HUES6 (cell line): ENCODE measurements at regions not wholly inside any gene's neighbourhood (a gene's known extent, or its start where the extent isn't known, plus 50 kb on each side); places are given as distances from the start of the nearest gene placed in this dataset.
"Not testable (repeated sequence)": the region's sequence is repeated elsewhere in the genome, so short reads cannot be mapped to it uniquely, and the experiment has no call there.

ENCODE experiments used
- H3K27ac ChIP-seq: 2 replicates; pipeline ENCODE4 v1.7.0; 2013; ENCODE audit warnings: low read depth, mild to moderate bottlenecking, low read length, inconsistent platforms
- H3K27me3 ChIP-seq: 2 replicates; pipeline ENCODE4 v1.6.1; 2013; ENCODE audit warnings: low read length; ENCODE audit not compliant: control insufficient read depth, insufficient read depth
- H3K36me3 ChIP-seq: 2 replicates; pipeline ENCODE4 v1.6.1; 2013; ENCODE audit warnings: low read length; ENCODE audit not compliant: control insufficient read depth, insufficient read depth
- H3K4me1 ChIP-seq: 2 replicates; pipeline ENCODE4 v1.6.1; 2013; ENCODE audit warnings: low read length; ENCODE audit not compliant: control insufficient read depth, insufficient read depth
- H3K4me3 ChIP-seq: 2 replicates; pipeline ENCODE4 v1.5.1; 2013; ENCODE audit warnings: low read depth, low read length
- H3K9ac ChIP-seq: one replicate; pipeline ENCODE4 v1.6.1; 2013; ENCODE audit warnings: mild to moderate bottlenecking, low read length
- H3K9me3 ChIP-seq: 2 replicates; pipeline ENCODE4 v1.6.1; 2013; ENCODE audit warnings: low read depth, low read length; ENCODE audit not compliant: control insufficient read depth, insufficient read depth

DNA sequence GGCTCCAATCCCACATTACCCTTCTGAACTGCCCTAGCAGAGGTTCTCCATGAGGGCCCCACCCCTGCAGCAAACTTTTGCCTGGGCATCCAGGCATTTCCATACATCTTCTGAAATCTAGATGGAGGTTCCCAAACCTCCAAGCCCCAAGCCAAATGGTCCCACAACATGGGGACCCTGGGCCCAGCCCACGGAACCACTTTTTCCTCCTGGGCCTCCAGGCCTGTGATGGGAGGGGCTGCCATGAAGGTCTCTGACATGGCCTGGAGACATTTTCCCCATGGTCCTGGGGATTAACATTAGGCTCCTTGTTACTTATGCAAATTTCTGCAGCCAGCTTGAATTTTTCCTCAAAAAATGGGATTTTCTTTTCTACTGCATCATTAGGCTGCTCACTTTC lies 156.7 kb upstream of the HDDC2 start:
- not testable (repeated sequence) for H3K4me1 ChIP-seq, H3K36me3 ChIP-seq, H3K4me3 ChIP-seq, H3K9ac ChIP-seq, H3K27ac ChIP-seq, H3K27me3 ChIP-seq
- H3K9me3 ChIP-seq, result peaks cover 55% of the 10 kb centered on the region

GRCh38 chr6:125465332-125465731 lies 163.6 kb upstream of the HDDC2 start:
- not testable (repeated sequence) for H3K9ac ChIP-seq

GRCh38 chr6:125469915-125470314 lies 168.1 kb upstream of the HDDC2 start:
- Histone ChIP-seq H3K27ac (no peak overlapping the region), H3K36me3 (no peaks in the 10 kb centered on the region), H3K9ac (no peak overlapping the region), H3K4me1 (peaks cover 18% of the 10 kb centered on the region), H3K27me3 (no peaks in the 10 kb centered on the region), H3K4me3 (no peak overlapping the region), H3K9me3 (peaks cover 18% of the 10 kb centered on the region)

More at GRCh38 chr6:125465332-125465731, 163.6 kb upstream of the HDDC2 start:
- not testable (repeated sequence) for H3K27me3 ChIP-seq, H3K36me3 ChIP-seq, H3K27ac ChIP-seq, H3K4me3 ChIP-seq
- peaks cover 14% of the 10 kb centered on the region for H3K4me1 ChIP-seq
- H3K9me3 ChIP-seq, result peaks cover 31% of the 10 kb centered on the region

DNA sequence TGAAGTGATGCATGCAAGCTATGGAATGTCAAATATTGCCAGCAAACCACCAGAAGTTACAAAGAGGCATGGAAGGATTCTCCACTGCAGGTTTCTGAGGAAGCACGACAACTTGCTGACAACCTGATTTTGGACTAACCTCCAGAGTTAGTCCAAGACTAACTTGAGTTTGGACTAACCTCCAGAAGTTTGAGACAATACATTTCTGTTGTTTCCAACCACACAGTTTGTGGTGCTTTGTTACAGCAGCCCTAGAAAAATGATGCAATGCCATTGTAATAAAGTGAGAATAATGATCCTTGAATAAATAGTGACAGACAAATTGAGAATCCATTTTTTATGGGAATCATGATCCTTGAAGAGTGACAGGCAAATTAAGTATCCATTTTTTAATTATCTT lies 169.9 kb upstream of the HDDC2 start:
- H3K36me3 ChIP-seq, result no peaks in the 10 kb centered on the region
- peaks cover 6% of the 10 kb centered on the region for H3K9me3 ChIP-seq
- no peak overlapping the region for H3K4me3 ChIP-seq
- H3K9ac ChIP-seq, result no peak overlapping the region
- peaks cover 18% of the 10 kb centered on the region for H3K4me1 ChIP-seq
- no peaks in the 10 kb centered on the region for H3K27me3 ChIP-seq
- no peak overlapping the region for H3K27ac ChIP-seq

- no peak overlapping the region for H3K9ac ChIP-seq
- no peaks in the 10 kb centered on the region for H3K27me3 ChIP-seq
- H3K4me1 ChIP-seq, result peaks cover 11% of the 10 kb centered on the region
- H3K4me3 ChIP-seq, result no peak overlapping the region
- no peak overlapping the region for H3K27ac ChIP-seq
- H3K9me3 ChIP-seq, result no peaks in the 10 kb centered on the region
- H3K36me3 ChIP-seq, result no peaks in the 10 kb centered on the region
These were observed 172.3 kb upstream of the HDDC2 start for GRCh38 chr6:125474061-125474460.

GRCh38 chr6:125477156-125477555 lies 175.4 kb upstream of the HDDC2 start:
- H3K9ac ChIP-seq, result no peak overlapping the region
- H3K4me3 ChIP-seq, result no peak overlapping the region
- no peaks in the 10 kb centered on the region for H3K9me3 ChIP-seq
- H3K27me3 ChIP-seq, result no peaks in the 10 kb centered on the region
- no peaks in the 10 kb centered on the region for H3K36me3 ChIP-seq
- H3K4me1 ChIP-seq, result peaks cover 2% of the 10 kb centered on the region
- no peak overlapping the region for H3K27ac ChIP-seq

DNA sequence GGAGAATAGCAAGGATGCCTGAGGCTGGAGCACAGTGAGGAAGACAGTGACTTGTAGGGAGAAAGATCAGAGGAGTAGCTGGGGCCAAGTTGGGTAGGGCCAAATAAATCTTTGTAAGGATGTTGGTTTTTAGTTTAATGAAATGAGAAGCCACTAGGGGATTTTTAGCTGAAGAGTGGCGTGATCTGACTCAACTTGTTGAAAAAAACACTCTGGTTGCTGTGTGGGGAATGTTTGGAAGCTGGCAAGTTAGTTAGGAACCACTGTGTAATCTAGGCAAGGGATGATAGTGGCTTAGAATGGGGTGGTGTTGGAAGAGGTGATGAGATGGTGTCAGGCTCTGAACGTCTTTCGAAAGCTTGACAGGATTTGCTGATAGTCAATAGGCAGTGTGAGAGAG lies 176.1 kb upstream of the HDDC2 start:
- Histone ChIP-seq H3K36me3 (no peaks in the 10 kb centered on the region), H3K27ac (no peak overlapping the region), H3K9ac (no peak overlapping the region), H3K9me3 (no peaks in the 10 kb centered on the region), H3K4me1 (peaks cover 3% of the 10 kb centered on the region), H3K27me3 (no peaks in the 10 kb centered on the region), H3K4me3 (no peak overlapping the region)

DNA sequence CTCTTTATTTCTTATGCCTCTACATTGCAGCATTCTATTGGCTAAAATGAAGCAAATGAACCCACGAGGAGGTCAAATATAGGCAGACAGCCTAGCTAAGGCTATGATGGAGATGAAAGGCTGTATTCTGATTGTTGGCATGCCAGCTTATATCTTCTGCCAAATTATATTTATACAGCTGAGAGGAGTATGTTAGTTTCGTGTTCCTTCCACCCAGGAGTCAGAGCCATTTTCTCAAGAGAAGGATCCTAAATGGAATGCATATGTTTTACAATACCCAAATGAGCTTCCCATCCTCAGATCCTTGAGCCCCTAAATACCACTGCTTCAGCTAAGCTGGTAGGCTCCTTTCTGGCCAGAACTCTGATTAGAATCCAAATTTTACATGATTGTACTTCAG lies 178.4 kb upstream of the HDDC2 start:
- H3K9ac ChIP-seq, result no peak overlapping the region
- H3K36me3 ChIP-seq, result no peaks in the 10 kb centered on the region
- no peaks in the 10 kb centered on the region for H3K9me3 ChIP-seq
- no peaks in the 10 kb centered on the region for H3K27me3 ChIP-seq
- H3K4me3 ChIP-seq, result no peak overlapping the region
- peaks cover 3% of the 10 kb centered on the region for H3K4me1 ChIP-seq
- no peak overlapping the region for H3K27ac ChIP-seq

- Histone ChIP-seq H3K27me3 (no peaks in the 10 kb centered on the region), H3K4me1 (peaks cover 3% of the 10 kb centered on the region), H3K9ac (no peak overlapping the region), H3K36me3 (no peaks in the 10 kb centered on the region), H3K27ac (no peak overlapping the region), H3K9me3 (no peaks in the 10 kb centered on the region), H3K4me3 (no peak overlapping the region)
These were observed 178.8 kb upstream of the HDDC2 start for GRCh38 chr6:125480571-125480970.

DNA sequence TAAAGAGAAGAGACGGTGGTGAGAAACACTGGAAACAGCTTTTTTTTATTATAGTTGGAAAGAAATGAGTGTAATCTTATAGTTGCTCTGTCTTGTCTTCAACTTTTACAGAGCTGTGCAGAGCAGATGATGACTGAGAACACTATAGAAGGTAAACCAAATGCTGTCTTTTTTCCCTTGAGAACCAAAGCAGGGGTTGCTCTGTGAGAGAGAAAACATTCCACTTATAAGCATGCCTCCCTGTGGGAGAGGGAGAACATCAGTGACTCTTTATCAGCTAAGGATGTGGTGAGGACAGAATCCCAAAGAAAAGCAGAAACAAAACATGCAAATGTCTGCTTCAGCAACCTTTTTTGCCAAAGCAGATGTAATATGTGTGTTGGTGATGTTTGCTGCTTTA lies 179.3 kb upstream of the HDDC2 start:
- Histone ChIP-seq H3K9ac (no peak overlapping the region), H3K4me3 (no peak overlapping the region), H3K36me3 (no peaks in the 10 kb centered on the region), H3K27ac (no peak overlapping the region), H3K27me3 (no peaks in the 10 kb centered on the region), H3K9me3 (no peaks in the 10 kb centered on the region), H3K4me1 (peaks cover 3% of the 10 kb centered on the region)

DNA sequence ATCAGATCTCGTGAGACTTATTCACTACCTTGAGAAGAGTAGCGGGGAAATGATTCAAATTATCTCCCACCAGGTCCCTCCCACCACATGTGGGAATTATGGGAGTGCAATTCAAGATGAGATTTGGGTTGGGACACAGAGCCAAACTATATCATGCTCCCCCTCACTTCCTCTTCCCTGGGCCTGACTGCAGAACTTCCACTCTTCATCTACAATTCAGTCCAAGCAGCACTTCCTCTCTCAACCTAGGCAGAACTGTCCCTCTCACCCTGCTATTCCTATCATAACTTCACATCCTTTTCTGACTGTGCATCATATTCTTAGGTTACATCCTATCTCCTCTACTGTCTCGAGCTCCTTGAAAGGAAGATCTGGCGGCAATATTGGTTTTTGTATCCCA lies 184.0 kb upstream of the HDDC2 start:
- Histone ChIP-seq H3K27me3 (no peaks in the 10 kb centered on the region), H3K27ac (no peak overlapping the region), H3K4me1 (peaks cover 3% of the 10 kb centered on the region)

GRCh38 chr6:125486881-125487280 lies 185.1 kb upstream of the HDDC2 start:
- peaks cover 3% of the 10 kb centered on the region for H3K4me1 ChIP-seq
- no peak overlapping the region for H3K27ac ChIP-seq
- H3K9me3 ChIP-seq, result no peaks in the 10 kb centered on the region
- H3K27me3 ChIP-seq, result no peaks in the 10 kb centered on the region
- no peak overlapping the region for H3K4me3 ChIP-seq
- H3K36me3 ChIP-seq, result no peaks in the 10 kb centered on the region
- H3K9ac ChIP-seq, result no peak overlapping the region

More for the DNA sequence above, 184.0 kb upstream of the HDDC2 start:
- H3K4me3 ChIP-seq, result no peak overlapping the region
- no peaks in the 10 kb centered on the region for H3K9me3 ChIP-seq
- H3K9ac ChIP-seq, result no peak overlapping the region
- no peaks in the 10 kb centered on the region for H3K36me3 ChIP-seq
